Upper lobe of left lung (tissue), 4 donors: ENCODE measurements at regions not wholly inside any gene's neighbourhood (a gene's known extent, or its start where the extent isn't known, plus 50 kb on each side); places are given as distances from the start of the nearest gene placed in this dataset.

Source experiments
- POLR2A ChIP-seq, 4 donors: fragments of 450-650 bp; IDR thresholded peaks; one replicate each; pipeline ENCODE4 v1.5.1; 2016 to 2017; ENCODE audit warnings: antibody characterized with exemption in 4 of 4, mild to moderate bottlenecking in 2 of 4
- TF ChIP-seq, protein P1 (sequence below), 6 experiments: fragments of 450-650 bp in 4 of 6; fragments of 200-600 bp in 2 of 6; sonication (generic) in 2 of 6; IDR thresholded peaks; one replicate each; pipeline ENCODE4 v1.5.1; 2016 to 2019; ENCODE audit warnings: antibody characterized with exemption in 6 of 6

DNA sequence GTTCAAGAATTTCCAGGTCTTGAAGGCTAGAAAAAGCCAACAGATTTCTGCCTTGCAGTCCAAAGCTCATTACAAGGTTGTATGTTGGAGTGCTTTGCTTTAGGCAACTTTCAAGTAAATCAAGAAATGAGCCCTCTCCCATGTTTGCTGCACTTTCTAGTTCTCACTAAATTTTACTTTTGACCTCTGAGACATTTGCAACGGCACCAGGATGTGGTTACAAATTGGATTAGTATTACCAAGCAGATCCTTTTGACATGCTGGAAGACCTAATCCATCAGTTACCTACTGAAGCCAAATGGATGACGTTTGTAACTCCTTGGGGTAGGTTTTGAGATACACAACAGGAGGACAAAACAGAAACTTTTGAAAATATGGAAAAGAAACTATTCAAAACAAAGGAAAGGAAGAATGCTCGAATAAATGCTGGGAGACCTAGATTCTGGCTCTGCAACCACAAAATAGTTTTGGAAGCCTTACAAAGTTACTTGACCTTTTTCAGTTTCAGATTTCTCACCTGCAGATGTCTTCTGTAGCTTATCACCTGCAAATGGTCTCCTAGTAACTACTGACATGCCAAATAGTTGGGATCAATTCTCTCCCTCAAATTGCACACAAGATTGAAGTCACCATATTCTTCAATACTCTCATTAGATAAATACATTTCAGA lies 251.7 kb upstream of the ADGRL2 start:
- TF ChIP-seq, protein P1, sequence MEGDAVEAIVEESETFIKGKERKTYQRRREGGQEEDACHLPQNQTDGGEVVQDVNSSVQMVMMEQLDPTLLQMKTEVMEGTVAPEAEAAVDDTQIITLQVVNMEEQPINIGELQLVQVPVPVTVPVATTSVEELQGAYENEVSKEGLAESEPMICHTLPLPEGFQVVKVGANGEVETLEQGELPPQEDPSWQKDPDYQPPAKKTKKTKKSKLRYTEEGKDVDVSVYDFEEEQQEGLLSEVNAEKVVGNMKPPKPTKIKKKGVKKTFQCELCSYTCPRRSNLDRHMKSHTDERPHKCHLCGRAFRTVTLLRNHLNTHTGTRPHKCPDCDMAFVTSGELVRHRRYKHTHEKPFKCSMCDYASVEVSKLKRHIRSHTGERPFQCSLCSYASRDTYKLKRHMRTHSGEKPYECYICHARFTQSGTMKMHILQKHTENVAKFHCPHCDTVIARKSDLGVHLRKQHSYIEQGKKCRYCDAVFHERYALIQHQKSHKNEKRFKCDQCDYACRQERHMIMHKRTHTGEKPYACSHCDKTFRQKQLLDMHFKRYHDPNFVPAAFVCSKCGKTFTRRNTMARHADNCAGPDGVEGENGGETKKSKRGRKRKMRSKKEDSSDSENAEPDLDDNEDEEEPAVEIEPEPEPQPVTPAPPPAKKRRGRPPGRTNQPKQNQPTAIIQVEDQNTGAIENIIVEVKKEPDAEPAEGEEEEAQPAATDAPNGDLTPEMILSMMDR (IDR thresholded peaks at IDR 0.05) = no peak
- TF ChIP-seq POLR2A (IDR thresholded peaks at IDR 0.05) = no peak
